ENCODE measurements at regions not wholly inside any gene's neighbourhood (a gene's known extent, or its start where the extent isn't known, plus 50 kb on each side); places are given as distances from the start of the nearest gene placed in this dataset.
A peak's percentile ranks its signal among the peaks of the same experiment; 100 is the strongest.
"Not testable (repeated sequence)": the region's sequence is repeated elsewhere in the genome, so short reads cannot be mapped to it uniquely, and the experiment has no call there.

GRCh38 chr14:49960453-49960852, 67.6 kb downstream of the ARF6 start:
- Histone ChIP-seq H3K27me3 (ENCODE audit: control insufficient read depth in 3 of 3, insufficient read depth in 3 of 3, low read length in 2 of 3) (no peaks in the 10 kb centered on the region), H3K4me1 (ENCODE audit: control insufficient read depth in 5 of 5, insufficient read depth in 5 of 5, low read length in 5 of 5) (no peaks in the 10 kb centered on the region), H3K4me3 (no peak overlapping the region), H3K36me3 (ENCODE audit: control insufficient read depth in 4 of 4, insufficient read depth in 4 of 4, low read length in 4 of 4) (no peaks in the 10 kb centered on the region), H3K9me3 (ENCODE audit: control insufficient read depth in 4 of 4, insufficient read depth in 3 of 4, low read length in 3 of 4) (no peaks in the 10 kb centered on the region), H3K27ac (ENCODE audit: low read depth in 1 of 2, low read length in 1 of 2) (no peak overlapping the region), H3K9ac (ENCODE audit: insufficient read depth in 1 of 2, low read length in 2 of 2) (no peak overlapping the region)
- TF ChIP-seq CTCF (IDR thresholded peaks at IDR 0.05; ENCODE audit: control extremely low read depth, extremely low read depth), result no peak
- DNase-seq (peak in 1 of 3 donors; percentile 44), ATAC-seq (ENCODE audit: insufficient read depth, low FRiP score) (no peak)
- 70 to 77% methylated on average over 7 of the region's 7 CpGs for WGBS, 2 donors

GRCh38 chr14:49961270-49962222, 68.7 kb downstream of the ARF6 start:
- H3K9me3 ChIP-seq (ENCODE audit: control insufficient read depth in 4 of 4, insufficient read depth in 3 of 4, low read length in 3 of 4), result no peaks in the 10 kb centered on the region
- no peak for DNase-seq
- no peak for TF ChIP-seq CTCF (IDR thresholded peaks at IDR 0.05; ENCODE audit: control extremely low read depth, extremely low read depth)
- no peaks in the 10 kb centered on the region for H3K36me3 ChIP-seq (ENCODE audit: control insufficient read depth in 4 of 4, insufficient read depth in 4 of 4, low read length in 4 of 4)
- no peak overlapping the region for H3K9ac ChIP-seq (ENCODE audit: insufficient read depth in 1 of 2, low read length in 2 of 2)
- WGBS, 2 donors, result 94 to 96% methylated on average over 13 of the region's 13 CpGs
- no peak for ATAC-seq (ENCODE audit: insufficient read depth, low FRiP score)
- no peak overlapping the region for H3K4me3 ChIP-seq
- H3K27ac ChIP-seq (ENCODE audit: low read depth in 1 of 2, low read length in 1 of 2), result peak overlapping the region in 1 of 2 donors; percentile 52
- no peaks in the 10 kb centered on the region for H3K27me3 ChIP-seq (ENCODE audit: control insufficient read depth in 3 of 3, insufficient read depth in 3 of 3, low read length in 2 of 3)
- H3K4me1 ChIP-seq (ENCODE audit: control insufficient read depth in 5 of 5, insufficient read depth in 5 of 5, low read length in 5 of 5), result peaks cover 0 to 9% (median 0%) of the 10 kb centered on the region in 5 donors

- no peaks in the 10 kb centered on the region for H3K9me3 ChIP-seq (ENCODE audit: control insufficient read depth in 4 of 4, insufficient read depth in 3 of 4, low read length in 3 of 4)
- H3K27me3 ChIP-seq (ENCODE audit: control insufficient read depth in 3 of 3, insufficient read depth in 3 of 3, low read length in 2 of 3), result no peaks in the 10 kb centered on the region
- WGBS, 2 donors, result 69 to 85% methylated on average over 6 of the region's 6 CpGs
- no peaks in the 10 kb centered on the region for H3K36me3 ChIP-seq (ENCODE audit: control insufficient read depth in 4 of 4, insufficient read depth in 4 of 4, low read length in 4 of 4)
- no peak overlapping the region for H3K9ac ChIP-seq (ENCODE audit: insufficient read depth in 1 of 2, low read length in 2 of 2)
- ATAC-seq (ENCODE audit: insufficient read depth, low FRiP score) (peak; percentile 51), DNase-seq (peak in 1 of 3 donors; percentile 50)
- no peak for TF ChIP-seq CTCF (IDR thresholded peaks at IDR 0.05; ENCODE audit: control extremely low read depth, extremely low read depth)
- peak overlapping the region in 1 of 2 donors; percentile 35 for H3K27ac ChIP-seq (ENCODE audit: low read depth in 1 of 2, low read length in 1 of 2)
- peaks cover 0 to 9% (median 0%) of the 10 kb centered on the region in 5 donors for H3K4me1 ChIP-seq (ENCODE audit: control insufficient read depth in 5 of 5, insufficient read depth in 5 of 5, low read length in 5 of 5)
- no peak overlapping the region for H3K4me3 ChIP-seq
Measured at GRCh38 chr14:49962621-49963020, 69.7 kb downstream of the ARF6 start.

GRCh38 chr14:49965068-49965651, 72.3 kb downstream of the ARF6 start:
- H3K4me1 ChIP-seq (ENCODE audit: control insufficient read depth in 5 of 5, insufficient read depth in 5 of 5, low read length in 5 of 5), result peaks cover 0 to 13% (median 0%) of the 10 kb centered on the region in 5 donors
- WGBS, 2 donors, result 71 to 78% methylated on average over 8 of the region's 8 CpGs
- H3K27me3 ChIP-seq (ENCODE audit: control insufficient read depth in 3 of 3, insufficient read depth in 3 of 3, low read length in 2 of 3); H3K9ac ChIP-seq (ENCODE audit: insufficient read depth in 1 of 2, low read length in 2 of 2); H3K4me3 ChIP-seq; H3K36me3 ChIP-seq (ENCODE audit: control insufficient read depth in 4 of 4, insufficient read depth in 4 of 4, low read length in 4 of 4); H3K27ac ChIP-seq (ENCODE audit: low read depth in 1 of 2, low read length in 1 of 2); DNase-seq; ATAC-seq (ENCODE audit: insufficient read depth, low FRiP score); H3K9me3 ChIP-seq (ENCODE audit: control insufficient read depth in 4 of 4, insufficient read depth in 3 of 4, low read length in 3 of 4): not testable (repeated sequence)
